SKM-1 (cell line): ENCODE measurements at regions not wholly inside any gene's neighbourhood (a gene's known extent, or its start where the extent isn't known, plus 50 kb on each side); places are given as distances from the start of the nearest gene placed in this dataset.

ENCODE experiments used
- DNase-seq: peaks from one replicate; lab custom pipeline; 2025; ENCODE audit not compliant: unreplicated experiment; lab: John Stamatoyannopoulos, UW

DNA sequence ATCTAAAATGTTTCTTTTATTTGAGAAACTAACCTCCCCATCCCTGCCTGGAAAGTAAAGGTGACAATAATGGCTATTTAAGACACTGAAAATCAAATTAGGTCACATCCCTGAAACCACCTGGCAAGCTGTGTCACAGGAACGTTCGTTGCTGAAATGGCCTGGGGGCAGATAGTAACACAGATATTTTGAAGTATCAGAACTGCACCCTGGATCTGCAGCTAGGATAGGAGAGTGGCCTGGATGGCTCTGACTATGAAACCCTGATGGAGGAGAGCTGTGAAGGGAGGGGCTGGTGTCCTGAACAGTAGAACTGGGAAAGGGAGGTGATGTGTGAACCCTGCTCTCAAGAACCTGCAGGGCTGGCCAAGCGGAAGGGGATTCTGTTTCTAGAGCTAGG lies 648.3 kb upstream of the CFAP20DC start:
- no peak for DNase-seq

DNA sequence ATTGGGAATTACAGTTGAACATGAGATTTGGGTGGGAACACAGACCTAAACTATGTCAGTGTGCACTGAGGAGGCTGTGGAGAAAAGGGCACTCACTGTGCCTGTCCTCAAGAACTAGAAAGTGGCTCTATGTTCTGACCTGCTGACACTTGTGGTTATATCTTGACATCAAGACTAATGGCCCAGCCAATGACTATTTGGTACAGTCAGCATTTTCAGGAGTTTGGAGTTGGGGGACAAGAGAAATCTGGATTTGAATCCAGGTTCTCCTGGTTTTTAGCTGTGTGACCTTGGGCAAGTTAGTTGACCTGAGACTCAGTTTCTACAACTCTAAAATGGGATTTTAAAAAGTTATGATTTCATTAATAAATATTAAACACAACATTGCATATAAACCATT lies 647.0 kb upstream of the CFAP20DC start:
- no peak for DNase-seq

DNA sequence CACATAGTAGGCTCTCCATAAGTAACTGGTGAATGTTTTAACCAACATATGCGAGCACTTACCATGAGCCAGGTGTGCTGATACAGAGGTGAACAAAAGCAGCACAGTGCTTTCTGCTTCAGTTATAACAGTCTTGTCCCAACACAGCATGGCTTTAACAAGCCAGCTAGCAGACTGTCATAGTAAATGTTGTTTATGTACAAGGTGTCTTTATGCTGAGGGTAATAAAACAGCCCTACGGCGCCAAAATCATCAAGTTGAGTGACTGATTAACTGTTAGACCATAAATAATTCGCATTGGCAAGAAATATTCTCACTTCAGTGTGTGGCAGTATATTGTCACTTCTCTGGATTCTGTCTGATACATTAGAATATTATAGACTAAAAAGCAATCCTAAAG lies 646.0 kb upstream of the CFAP20DC start:
- no peak for DNase-seq

DNA sequence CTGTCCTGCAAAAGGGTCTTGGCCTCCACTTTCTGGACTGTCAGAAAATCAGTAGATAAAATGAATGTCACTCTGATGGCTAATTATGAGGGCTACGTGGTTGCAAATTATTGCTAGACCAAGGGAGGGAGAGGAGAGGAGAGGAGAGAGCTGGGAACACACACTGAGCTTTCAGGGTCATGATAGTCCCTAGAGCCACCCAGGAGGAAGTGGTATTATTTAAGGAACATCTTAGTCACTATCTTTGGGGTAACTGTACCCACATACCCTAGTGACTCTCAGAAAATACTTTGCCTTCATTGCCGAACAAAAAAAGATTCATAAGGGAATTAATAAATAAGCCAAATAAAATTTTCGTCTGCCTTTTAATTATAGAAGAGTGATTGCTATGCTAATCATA lies 642.3 kb upstream of the CFAP20DC start:
- no peak for DNase-seq

DNA sequence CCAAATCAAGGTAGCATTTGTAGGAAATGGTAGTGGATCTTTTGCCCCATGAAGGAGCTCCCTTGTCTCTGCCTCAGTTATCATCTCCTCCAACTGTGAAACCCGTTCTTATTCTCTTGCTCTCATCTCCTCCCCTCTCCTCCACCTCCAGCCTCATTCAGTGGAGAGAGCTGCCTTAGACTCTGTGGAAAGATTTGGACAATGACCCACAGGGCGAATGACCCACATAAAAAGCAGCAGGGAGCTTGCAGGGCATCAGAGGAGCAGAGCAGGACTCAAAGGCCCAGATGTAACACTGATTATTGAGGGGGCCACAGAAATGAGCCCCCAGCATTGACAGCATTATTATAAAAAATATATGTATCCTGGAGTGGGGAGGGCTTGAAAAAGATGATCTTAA lies 641.1 kb upstream of the CFAP20DC start:
- DNase-seq, result no peak

DNA sequence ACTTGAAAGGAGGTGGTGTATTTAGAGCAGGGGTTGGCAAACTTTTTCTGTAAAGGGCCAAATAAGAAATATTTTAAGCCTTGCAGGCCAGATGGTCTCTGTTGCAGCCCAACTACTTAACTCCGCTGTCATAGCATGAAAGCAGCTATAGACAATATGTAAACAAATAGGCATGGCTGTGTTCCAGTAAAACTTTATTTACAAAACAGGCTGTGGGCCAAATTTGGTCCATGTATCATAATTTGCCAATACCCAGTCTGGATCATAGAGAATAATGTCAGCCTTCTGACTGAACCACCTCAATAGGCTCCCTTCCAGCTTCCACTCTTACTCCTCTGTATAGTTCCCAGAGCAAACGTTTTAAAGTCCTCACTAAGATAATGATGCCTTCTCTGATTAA lies 638.8 kb upstream of the CFAP20DC start:
- DNase-seq, result no peak

DNA sequence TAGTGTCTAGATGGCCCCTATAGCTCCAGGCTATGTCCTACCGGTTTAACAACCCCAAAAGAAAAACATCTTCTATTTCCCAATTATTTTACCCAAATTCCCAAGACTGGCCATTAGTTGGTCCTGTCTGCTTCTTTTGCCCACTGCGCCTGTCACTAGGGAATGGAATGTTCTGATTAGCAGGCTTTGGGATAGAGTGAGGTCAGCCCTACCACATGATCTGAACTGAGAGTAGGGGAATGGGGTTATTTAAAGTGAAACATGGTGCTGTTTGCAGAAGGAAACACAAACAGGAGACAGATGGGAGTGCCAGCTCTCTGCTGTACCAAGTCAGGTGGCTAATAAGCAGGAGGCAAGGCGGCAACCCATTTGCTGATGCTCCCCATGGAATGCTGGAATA lies 635.6 kb upstream of the CFAP20DC start:
- no peak for DNase-seq

DNA sequence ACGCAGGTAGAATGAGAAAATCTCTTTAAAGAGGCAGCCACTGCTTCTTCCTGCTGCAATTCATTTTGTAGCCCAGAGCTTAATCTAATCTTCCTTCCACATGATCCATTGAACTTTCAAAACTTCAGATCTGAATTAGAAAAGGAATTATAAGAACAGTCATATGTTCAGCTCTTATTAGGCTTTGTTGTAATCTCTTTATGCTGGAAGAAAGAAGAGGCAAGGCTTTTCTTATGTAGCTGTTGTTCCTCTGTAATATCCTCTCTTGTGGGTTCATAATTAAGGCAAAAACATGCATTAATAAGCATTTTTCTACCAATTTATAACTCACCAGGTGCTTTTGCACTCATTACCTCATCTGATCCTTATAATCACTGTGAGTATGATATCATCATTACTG lies 634.9 kb upstream of the CFAP20DC start:
- DNase-seq, result no peak

DNA sequence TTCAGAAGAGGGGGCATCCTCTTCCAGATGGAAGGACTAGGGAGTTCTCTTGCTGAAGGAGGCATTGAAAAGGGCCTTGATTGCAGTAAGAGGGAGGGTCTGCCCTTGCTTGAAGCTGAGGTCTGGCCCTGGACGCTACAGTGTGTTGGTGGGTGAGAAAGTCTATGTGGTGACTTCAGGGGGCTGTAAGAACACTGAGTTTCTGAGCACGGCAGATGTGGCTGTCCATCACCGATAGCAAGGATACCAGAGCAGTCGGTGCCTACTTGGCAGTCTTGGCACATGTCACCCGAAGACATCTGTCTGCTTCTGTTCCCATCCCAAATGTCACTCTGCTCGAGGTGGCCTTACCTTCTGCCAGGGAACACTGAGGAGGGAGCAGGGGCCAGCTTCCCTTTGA lies 631.1 kb upstream of the CFAP20DC start:
- DNase-seq, result no peak

DNA sequence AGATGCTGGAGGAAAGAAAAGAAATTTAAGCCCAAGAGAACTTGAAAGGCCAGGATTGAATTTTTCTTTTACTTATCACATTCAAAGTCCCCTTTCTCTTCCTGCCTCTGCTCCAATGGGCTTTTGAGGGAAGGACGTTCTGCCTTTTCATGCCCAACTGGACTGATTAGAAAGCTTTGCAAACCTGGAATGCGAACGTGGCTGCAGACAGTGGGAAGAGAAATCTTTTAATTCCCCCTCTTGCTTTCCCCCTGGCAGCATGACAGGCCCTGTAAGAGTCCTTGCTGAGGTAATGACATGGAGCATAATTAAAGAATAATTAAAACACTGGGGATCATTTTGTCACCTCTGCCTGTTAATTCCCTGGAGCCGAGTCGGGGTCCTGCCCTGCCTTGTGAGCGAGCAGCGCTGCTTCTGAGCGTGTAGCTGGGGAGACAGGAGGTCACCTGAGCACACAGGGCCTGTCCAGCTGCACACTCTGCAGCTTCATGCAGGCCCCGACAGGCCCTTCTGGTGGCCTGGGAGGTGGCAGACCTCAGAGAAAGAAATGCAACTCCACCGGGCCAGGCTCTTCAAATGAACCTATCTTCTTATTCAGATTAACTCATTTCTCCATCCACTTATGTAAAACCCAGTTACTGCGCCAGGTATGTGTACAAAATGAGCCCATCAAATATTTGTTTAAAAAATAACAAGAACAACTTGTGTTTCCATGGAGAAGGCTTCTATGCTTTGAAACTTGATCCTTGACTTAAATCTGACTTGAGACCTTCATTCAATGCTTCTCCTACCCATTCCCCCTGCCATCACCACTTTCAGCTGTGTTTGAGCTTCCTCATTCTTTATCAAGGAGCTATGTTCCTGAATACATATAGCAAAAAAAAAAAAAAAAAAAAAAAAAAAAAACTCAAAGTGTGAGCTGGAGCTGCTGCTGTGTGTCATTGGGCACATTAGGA lies 628.2 kb upstream of the CFAP20DC start:
- no peak for DNase-seq

DNA sequence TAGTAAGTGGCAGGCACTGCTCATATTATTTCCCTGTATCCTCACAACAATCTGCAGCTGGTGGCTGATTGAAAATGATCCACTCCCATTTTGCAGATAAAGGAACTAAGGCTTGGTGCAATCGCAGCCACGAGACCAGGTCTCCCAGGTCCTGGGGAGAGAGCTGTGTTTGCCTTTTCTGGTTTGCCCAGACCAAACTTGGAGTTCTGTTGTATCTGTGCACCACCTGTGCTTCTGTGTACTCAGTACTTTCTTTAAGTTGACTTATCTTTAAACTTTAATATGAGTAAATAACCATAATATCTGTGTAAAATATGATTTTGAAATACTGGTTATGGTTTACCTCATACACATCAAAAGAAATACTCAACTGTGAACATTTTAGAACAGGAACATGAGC lies 625.7 kb upstream of the CFAP20DC start:
- DNase-seq, result no peak

DNA sequence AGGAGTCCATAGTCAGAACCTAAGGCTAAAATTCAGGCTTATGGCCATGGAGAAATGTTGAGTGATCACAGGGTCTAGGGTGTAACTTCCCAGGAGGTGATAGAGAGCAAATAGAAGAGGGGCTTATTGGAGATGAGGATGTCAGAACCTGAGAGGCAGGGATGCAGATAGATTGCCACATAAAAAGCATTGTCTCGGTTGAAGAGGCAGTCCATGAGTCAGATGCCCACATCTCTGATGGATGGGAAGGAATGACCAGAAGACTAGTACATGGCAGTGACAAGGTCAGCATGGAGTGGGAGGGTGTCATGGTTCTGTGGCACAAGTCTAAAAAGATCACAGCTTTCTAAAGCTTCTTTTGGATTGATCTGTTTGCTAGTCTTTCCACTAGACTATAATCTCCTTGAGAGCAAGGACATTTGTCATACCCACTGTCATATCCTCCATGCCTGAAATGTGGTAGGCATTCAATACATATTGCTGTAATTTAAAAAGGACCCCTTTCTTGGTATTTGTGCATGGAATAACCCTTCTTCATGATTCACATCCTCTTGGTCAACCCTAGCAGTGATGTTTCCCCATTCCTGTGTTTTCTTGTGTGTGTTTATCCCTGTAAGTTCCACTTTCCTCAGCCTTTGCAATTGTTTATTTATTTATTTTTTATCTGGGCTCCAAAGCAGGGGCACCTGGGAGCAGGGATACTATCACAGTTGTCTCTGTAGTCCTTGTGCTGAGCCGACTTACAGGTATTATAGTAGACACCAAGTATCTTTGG lies 613.4 kb upstream of the CFAP20DC start:
- DNase-seq, result no peak

DNA sequence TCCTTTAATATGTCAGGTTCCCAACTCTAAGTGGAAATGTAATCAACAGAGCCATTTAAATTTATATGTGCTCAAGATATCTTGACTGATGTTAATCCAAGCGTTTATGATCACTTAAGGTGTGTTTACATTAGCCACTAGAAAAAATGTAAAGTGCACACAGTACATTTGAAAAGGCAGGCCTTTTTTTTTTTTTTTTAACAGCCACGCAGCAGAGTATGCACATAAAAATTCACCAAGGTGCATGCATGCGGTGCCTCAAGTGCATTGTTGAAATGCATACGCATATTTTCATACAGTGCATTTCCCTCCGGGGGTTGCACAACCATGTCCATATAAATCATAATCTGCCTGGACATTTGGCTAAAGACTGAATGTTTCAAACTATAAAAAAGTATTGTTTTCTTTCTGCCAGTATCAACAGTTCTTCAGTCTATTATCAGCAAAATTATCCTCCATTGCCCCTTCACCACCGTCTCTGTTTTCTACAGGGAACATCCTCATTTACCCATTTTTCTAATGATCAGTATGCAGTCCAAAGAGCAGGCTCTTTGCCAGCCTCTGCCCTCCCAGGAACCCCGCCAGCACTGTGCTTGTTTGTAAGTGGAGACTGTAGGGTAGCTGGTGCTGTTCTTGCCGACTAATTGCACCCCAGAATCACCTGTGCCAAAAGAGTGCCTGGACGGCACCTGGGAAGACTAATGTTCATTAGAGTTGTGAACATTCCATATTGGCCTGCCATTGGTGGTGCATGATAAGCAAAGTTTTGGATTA lies 611.2 kb upstream of the CFAP20DC start:
- DNase-seq, result no peak

DNA sequence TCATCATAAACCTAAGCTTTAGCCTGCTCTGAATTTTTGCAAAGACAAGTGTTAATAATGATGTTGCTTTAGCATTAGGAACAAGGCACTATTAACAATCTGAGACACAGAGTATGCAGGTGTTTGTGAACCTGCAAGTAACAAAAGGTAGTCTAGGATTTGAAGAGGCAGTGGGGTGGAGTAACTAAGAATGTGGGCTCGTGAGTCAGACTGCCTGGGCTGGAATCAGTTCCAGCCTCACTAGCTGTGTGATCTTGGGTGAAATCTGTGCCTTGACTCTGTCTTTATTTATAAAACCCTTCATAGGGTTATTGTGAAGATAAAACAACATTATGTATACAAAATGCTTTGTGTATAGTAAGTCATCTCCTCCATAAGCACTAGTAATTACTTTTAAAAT lies 610.6 kb upstream of the CFAP20DC start:
- DNase-seq, result no peak

DNA sequence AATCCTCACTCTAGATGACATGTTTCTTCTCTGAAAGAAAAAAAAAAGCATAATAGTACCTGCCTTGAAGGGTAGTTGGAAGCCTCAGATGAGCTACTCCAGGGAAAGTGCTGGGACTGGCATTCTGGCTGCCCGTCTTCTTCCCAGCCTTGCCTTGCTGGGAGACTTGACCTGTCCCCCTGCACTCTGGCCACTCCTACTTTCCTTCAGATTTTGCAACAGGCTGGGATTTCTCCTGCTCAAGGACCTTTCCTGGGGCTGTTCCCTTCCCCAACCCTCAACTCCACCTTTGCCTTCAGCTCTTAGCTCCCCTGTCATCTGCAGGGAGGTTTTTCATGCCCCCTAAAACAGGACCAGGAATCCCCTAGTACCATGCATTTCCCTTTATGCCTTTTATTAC lies 609.9 kb upstream of the CFAP20DC start:
- DNase-seq, result no peak

DNA sequence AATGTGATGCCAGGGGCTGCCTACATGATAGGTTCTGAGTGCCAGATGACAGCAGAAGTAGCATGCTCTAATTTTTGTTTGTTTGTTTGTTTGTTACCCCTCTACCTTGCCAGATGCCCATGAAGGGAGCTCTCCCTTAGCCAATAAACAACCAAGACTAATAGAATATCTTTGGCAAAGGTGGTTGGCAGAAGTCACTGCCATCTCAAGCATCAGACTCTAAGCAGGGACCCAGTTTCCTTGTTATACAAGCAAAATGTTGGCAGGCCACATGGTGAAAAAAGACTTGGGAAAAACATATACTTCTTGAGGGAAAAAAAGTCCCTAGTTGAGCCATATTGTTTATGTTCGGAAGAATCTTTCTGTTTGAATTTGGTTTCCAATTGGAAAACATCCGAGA lies 609.0 kb upstream of the CFAP20DC start:
- DNase-seq, result no peak

DNA sequence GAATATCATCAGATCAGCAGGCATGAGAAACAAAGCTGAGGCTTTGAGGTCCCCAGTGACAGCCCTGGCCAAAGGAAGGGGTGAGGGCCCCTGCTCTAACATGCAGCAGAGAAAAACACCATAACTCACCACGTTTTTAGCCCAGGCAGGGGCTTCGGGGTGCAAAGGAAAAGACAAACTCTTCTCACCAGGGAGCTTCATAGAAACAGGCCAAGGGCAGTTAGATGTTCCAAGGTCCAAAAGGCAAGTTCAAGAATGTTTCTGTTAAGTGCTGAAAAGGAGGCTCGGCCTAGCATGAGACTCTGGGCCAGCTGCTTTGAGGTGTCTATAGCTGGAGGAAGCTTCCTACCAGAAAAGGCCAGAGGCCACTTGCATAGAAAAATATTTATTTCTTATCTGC lies 608.4 kb upstream of the CFAP20DC start:
- no peak for DNase-seq

DNA sequence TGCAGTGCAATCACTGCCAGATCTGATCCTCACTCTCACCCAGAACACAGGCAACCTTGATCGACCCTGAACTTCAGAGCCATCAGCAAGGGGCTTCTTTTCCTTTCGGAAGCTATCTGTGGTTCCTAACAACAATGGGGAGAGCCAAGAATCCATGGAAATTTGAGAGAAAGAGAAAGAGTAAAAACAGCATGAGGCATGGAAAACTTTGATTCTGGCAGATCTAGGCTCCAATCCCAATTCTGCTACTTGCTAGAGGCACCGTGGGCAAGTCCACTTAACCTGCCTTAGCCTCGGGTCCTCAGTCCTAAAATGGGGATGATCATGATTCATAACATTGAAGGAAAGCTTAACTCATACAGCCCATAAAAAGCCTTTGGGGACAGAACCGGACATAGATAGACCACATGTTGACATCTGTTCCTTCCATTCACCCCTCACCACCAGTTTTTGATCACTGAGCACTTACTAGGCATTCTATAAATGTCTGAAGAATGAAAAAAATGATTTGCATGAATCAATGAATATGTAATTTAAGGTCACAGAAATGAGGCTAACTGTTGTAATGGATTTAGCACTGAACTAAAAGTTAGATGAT lies 605.7 kb upstream of the CFAP20DC start:
- DNase-seq, result no peak

DNA sequence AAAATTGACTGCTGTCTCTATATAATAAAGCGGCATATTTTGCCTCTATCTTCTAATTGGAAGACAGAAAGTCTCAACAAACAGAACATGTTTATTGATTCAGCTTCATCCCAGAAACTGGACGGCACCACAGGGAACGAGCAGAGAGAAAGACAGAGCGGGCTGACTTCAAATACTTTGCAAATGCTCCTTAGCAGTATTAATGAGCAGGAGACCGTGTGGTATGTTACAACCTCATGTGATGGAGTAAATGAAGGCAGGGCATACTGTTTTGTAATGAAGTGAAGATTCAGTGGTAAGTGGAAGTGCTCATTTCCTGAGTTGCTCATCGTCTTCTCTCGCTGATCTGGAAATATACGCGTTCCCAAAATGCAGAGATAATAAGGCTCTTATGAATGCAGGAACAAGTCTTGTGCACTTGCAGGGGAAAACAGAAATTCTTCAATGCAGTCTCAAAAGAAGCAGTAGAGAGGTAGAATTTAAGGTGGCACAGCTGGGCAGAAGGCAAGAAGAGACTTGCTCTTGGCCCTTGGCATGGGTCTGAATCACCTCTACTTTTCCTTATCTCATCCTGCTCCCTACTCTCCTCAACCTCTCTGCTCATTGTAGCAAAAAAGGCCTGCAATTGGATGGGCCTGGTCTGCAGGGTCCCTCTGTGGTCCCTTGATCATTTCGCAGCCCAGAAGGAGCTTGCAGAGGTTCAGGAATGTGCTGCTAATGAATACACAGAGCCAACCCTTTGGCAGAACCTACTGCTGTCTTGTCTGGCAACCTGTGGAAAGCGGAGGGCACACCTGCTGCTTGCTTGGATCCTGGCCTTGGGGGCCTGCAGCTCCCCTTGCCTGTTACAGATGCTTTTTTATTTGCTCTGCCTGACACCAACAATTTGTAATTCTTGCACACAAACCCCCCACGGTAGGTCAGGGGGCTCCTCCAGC lies 604.9 kb upstream of the CFAP20DC start:
- no peak for DNase-seq

DNA sequence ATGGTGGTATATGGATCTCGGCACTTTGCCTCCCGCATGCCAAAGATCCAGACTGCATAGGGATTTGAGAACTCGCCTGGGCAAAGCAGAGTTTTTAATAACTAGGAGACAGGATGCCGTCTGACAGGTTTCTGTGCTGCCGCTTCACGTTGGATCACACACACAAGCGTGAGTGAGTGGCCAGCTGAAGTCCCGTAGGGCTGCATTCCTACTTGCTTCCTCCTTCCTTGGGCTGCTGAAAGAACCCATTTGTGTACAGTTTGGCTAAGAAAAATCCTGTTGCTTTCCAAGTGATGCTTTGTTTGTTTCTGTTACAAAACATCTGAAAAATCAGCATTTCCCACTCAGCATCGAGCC lies 604.3 kb upstream of the CFAP20DC start:
- no peak for DNase-seq
